A549 (cell line): ENCODE measurements at regions not wholly inside any gene's neighbourhood (a gene's known extent, or its start where the extent isn't known, plus 50 kb on each side); places are given as distances from the start of the nearest gene placed in this dataset.

Experiments
- ATAC-seq, 2 experiments: fragments of 200-7000 bp in 1 of 2; fragments of >200 bp in 1 of 2; cut with Nextera tagmentation in 1 of 2; cut with Tn5 transposase in 1 of 2; 3 replicates each; pipeline versions ENCODE4 v1.8.0 to v1.9.1; 2018 to 2020; ENCODE audit warnings: mild to moderate bottlenecking in 1 of 2, moderate library complexity in 1 of 2
- CTCF ChIA-PET: fragments of 300-600 bp; sonication (Branson Sonifier 250); formaldehyde crosslinking; extraction: SDS; loops from one replicate; lab custom pipeline; 2021; ENCODE audit warnings: antibody characterized with exemption, inconsistent platforms; lab: Yijun Ruan, JAX
- POLR2A ChIA-PET: fragments of 350-600 bp; formaldehyde crosslinking; extraction: SDS; loops from one replicate; lab custom pipeline; 2021; ENCODE audit warnings: antibody characterized with exemption, inconsistent platforms; lab: Yijun Ruan, JAX
- DNase-seq, 2 experiments: peaks; one replicate each; pipeline versions ENCODE4 v3.0.0 to v3.0.0-alpha.2; 2011 to 2016; ENCODE audit warnings: low read depth in 1 of 2, low spot score in 1 of 2
- FAIRE-seq: peaks from 2 replicates; lab custom pipeline; 2011; peaks lifted over from hg19 to GRCh38; lab: Jason Lieb, UNC
- H3K27ac ChIP-seq, 2 experiments: fragments of >200 bp; sonication (Bioruptor Twin); formaldehyde crosslinking; 3 replicates each; pipeline ENCODE4 v1.5.1; 2016 to 2017
- H3K4me1 ChIP-seq: fragments of >200 bp; sonication (Bioruptor Twin); formaldehyde crosslinking; 3 replicates; pipeline ENCODE4 v1.6.1; 2016
- H3K4me2 ChIP-seq: fragments of >200 bp; sonication (Bioruptor Twin); formaldehyde crosslinking; 3 replicates; pipeline ENCODE4 v1.6.1; 2016
- H3K4me3 ChIP-seq: fragments of >200 bp; sonication (Bioruptor Twin); formaldehyde crosslinking; 3 replicates; pipeline ENCODE4 v1.5.1; 2016
- H3K9me3 ChIP-seq: fragments of >200 bp; sonication (Bioruptor Twin); formaldehyde crosslinking; 3 replicates; pipeline ENCODE4 v1.6.1; 2016
- CBX8 ChIP-seq: fragments of 200-600 bp; sonication (generic); IDR thresholded peaks from 2 replicates; pipeline ENCODE4 v1.6.1; 2016
- CHD4 ChIP-seq: fragments of 200-600 bp; sonication (generic); IDR thresholded peaks from 2 replicates; pipeline ENCODE4 v1.6.1; 2016; ENCODE audit warnings: antibody characterized with exemption, mild to moderate bottlenecking, borderline replicate concordance
- EP300 ChIP-seq, 2 experiments: fragments of >200 bp; sonication (Bioruptor Twin); formaldehyde crosslinking; IDR thresholded peaks; 2 replicates in 1 of 2; 3 replicates in 1 of 2; pipeline ENCODE4 v1.6.1; 2016 to 2017
- GATA3 ChIP-seq: IDR thresholded peaks from 2 replicates; pipeline ENCODE4 v1.6.1; 2012; ENCODE audit warnings: borderline replicate concordance
- HES2 ChIP-seq: fragments of >200 bp; sonication (Bioruptor Twin); formaldehyde crosslinking; IDR thresholded peaks from 2 replicates; pipeline ENCODE4 v1.6.1; 2016
- HOXA7 ChIP-seq: fragments of 250-450 bp; sonication (Bioruptor Pico); IDR thresholded peaks from 2 replicates; pipeline ENCODE4 v1.5.0; 2020; ENCODE audit warnings: mild to moderate bottlenecking, moderate library complexity
- MAFK ChIP-seq: fragments of 450-650 bp; IDR thresholded peaks from 2 replicates; pipeline ENCODE4 v1.6.1; 2014; ENCODE audit not compliant: partially characterized antibody
- NFE2L2 ChIP-seq: fragments of 150-350 bp; conservative IDR thresholded peaks from 2 replicates; pipeline ENCODE4 v1.6.1; 2014; ENCODE audit warnings: low read length
- NPAS2 ChIP-seq: fragments of 250-450 bp; sonication (Bioruptor Pico); IDR thresholded peaks from 2 replicates; pipeline ENCODE4 v1.8.0; 2022; ENCODE audit warnings: mild to moderate bottlenecking, moderate library complexity, borderline replicate concordance
- POLR2A ChIP-seq: IDR thresholded peaks from 2 replicates; pipeline ENCODE4 v1.6.1; 2012; ENCODE audit warnings: mild to moderate bottlenecking, low read length
- RAD21 ChIP-seq, 2 experiments: fragments of >200 bp in 1 of 2; sonication (Bioruptor Twin) in 1 of 2; formaldehyde crosslinking in 1 of 2; IDR thresholded peaks in 1 of 2; conservative IDR thresholded peaks in 1 of 2; 2 replicates in 1 of 2; 3 replicates in 1 of 2; pipeline ENCODE4 v1.6.1; 2012 to 2018; ENCODE audit warnings: inconsistent platforms in 1 of 2
- RARB ChIP-seq: fragments of 250-450 bp; sonication (Bioruptor Pico); IDR thresholded peaks from 2 replicates; pipeline ENCODE4 v1.8.0; 2021; ENCODE audit warnings: mild to moderate bottlenecking, moderate library complexity
- SMC3 ChIP-seq: fragments of >200 bp; sonication (Bioruptor Twin); formaldehyde crosslinking; IDR thresholded peaks from 3 replicates; pipeline ENCODE4 v1.6.1; 2018; ENCODE audit warnings: inconsistent platforms
- ZSCAN20 ChIP-seq: fragments of 250-450 bp; sonication (Bioruptor Pico); IDR thresholded peaks from 2 replicates; pipeline ENCODE4 v1.8.0; 2022; ENCODE audit warnings: mild to moderate bottlenecking, moderate library complexity
- WGBS: methylation state at CpG from one replicate; pipeline ENCODE4 v1.1.6; 2017; ENCODE audit errors: missing lambda C conversion rate; 5-methylcytosine and 5-hydroxymethylcytosine counted together
- TF ChIP-seq, protein P1 (sequence below): fragments of >200 bp; sonication (Bioruptor Twin); formaldehyde crosslinking; IDR thresholded peaks from 3 replicates; pipeline ENCODE4 v1.5.1; 2016
- TF ChIP-seq, protein P2 (sequence below): fragments of >200 bp; sonication (Bioruptor Twin); formaldehyde crosslinking; IDR thresholded peaks from 3 replicates; pipeline ENCODE4 v1.6.1; 2016
- TF ChIP-seq, protein P3 (sequence below): IDR thresholded peaks from 2 replicates; pipeline ENCODE4 v1.6.1; 2012
- TF ChIP-seq, protein P4 (sequence below): fragments of 250-450 bp; sonication (Bioruptor Pico); IDR thresholded peaks from 2 replicates; pipeline ENCODE4 v1.5.0; 2021; ENCODE audit warnings: mild to moderate bottlenecking, moderate library complexity, borderline replicate concordance

GRCh38 chr21:18499761-18500376, 96.3 kb upstream of the TMPRSS15 start:
- 23% methylated on average over 4 of the region's 4 CpGs for WGBS
- H3K27ac ChIP-seq: no peak overlapping the region
- no peak for FAIRE-seq
- H3K4me2 ChIP-seq: no peak overlapping the region
- peak in 1 of 2 experiments; percentile 32 for DNase-seq
- H3K4me1 ChIP-seq: no peaks in the 10 kb centered on the region
- ChIA-PET POLR2A (no interaction called here), CTCF (no interaction called here)
- H3K9me3 ChIP-seq: no peaks in the 10 kb centered on the region
- TF ChIP-seq ZSCAN20 (no peak), RAD21 (conservative IDR thresholded peaks at IDR 0.05 in 1 of 2, IDR thresholded peaks at IDR 0.05 in 1 of 2) (peak in 1 of 2 experiments; percentile 48; a peak in 3 of 5 replicates), GATA3 (no peak), SMC3 (0 out of 3 replicates have a peak, but pooled peaks have one; percentile 17)
- TF ChIP-seq, protein P1, sequence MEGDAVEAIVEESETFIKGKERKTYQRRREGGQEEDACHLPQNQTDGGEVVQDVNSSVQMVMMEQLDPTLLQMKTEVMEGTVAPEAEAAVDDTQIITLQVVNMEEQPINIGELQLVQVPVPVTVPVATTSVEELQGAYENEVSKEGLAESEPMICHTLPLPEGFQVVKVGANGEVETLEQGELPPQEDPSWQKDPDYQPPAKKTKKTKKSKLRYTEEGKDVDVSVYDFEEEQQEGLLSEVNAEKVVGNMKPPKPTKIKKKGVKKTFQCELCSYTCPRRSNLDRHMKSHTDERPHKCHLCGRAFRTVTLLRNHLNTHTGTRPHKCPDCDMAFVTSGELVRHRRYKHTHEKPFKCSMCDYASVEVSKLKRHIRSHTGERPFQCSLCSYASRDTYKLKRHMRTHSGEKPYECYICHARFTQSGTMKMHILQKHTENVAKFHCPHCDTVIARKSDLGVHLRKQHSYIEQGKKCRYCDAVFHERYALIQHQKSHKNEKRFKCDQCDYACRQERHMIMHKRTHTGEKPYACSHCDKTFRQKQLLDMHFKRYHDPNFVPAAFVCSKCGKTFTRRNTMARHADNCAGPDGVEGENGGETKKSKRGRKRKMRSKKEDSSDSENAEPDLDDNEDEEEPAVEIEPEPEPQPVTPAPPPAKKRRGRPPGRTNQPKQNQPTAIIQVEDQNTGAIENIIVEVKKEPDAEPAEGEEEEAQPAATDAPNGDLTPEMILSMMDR: peak; percentile 31; the same call in 2 of the 3 replicates
- TF ChIP-seq, protein P2, sequence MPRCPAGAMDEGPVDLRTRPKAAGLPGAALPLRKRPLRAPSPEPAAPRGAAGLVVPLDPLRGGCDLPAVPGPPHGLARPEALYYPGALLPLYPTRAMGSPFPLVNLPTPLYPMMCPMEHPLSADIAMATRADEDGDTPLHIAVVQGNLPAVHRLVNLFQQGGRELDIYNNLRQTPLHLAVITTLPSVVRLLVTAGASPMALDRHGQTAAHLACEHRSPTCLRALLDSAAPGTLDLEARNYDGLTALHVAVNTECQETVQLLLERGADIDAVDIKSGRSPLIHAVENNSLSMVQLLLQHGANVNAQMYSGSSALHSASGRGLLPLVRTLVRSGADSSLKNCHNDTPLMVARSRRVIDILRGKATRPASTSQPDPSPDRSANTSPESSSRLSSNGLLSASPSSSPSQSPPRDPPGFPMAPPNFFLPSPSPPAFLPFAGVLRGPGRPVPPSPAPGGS: no peak
- no peak for ATAC-seq
- no peak overlapping the region for H3K4me3 ChIP-seq

DNA sequence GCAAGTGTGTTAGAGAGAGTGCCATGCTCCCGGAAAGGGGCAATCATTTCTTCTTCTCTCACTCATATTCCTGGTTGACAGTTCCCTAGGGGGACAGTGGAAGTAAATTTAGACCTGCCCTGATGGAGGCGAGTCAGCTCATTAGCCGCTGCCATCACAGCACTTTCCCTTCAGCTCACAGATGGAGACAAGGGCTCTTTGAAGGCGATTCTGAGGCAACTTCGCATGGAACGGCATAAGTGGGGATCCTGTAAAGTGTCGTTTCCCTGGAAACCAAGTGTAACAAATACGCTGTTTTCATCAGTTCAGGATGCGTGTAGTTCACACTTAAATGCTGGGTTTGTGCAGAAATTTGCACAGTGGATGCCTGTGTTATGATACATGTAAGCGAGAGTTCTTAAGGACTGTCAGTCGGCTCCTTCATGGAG, 114.5 kb upstream of the TMPRSS15 start:
- POLR2A ChIA-PET: no interaction called here
- no peaks in the 10 kb centered on the region for H3K4me1 ChIP-seq
- FAIRE-seq (no peak), DNase-seq (no peak)
- WGBS: 22% methylated on average over 9 of the region's 11 CpGs
- H3K9me3 ChIP-seq: no peaks in the 10 kb centered on the region
- TF ChIP-seq, protein P3, sequence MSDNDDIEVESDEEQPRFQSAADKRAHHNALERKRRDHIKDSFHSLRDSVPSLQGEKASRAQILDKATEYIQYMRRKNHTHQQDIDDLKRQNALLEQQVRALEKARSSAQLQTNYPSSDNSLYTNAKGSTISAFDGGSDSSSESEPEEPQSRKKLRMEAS: no peak
- TF ChIP-seq POLR2A (no peak), HES2 (no peak)
- TF ChIP-seq, all 56 proteins: peak for 0
- Histone ChIP-seq H3K4me3 (no peak overlapping the region), H3K27ac (no peak overlapping the region), H3K4me2 (no peak overlapping the region)
- CTCF ChIA-PET: no interaction called here
- ATAC-seq: no peak

DNA sequence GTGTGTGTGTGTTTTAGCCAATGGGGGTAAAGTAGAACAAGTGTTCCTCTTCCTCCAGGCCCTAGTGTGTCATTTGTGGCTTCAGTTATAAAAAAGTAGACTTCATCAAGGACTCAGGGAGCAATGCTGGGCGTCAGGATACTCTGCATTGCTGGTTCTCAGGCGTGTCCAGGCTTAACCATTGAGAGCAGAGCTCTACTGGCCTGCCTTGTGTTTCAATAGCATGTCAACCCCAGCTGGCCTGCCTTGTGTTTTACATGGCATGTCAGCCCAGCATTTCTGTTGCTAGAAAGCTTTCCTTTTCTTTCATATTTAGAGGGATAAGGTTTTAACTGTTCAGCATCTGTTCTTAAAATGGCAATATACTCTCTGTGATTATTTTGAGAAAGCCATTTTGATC, 117.6 kb upstream of the TMPRSS15 start:
- no peaks in the 10 kb centered on the region for H3K4me1 ChIP-seq
- H3K9me3 ChIP-seq: no peaks in the 10 kb centered on the region
- no peak for TF ChIP-seq CHD4
- no peak for TF ChIP-seq NPAS2
- TF ChIP-seq HOXA7: no peak
- TF ChIP-seq, protein P4, sequence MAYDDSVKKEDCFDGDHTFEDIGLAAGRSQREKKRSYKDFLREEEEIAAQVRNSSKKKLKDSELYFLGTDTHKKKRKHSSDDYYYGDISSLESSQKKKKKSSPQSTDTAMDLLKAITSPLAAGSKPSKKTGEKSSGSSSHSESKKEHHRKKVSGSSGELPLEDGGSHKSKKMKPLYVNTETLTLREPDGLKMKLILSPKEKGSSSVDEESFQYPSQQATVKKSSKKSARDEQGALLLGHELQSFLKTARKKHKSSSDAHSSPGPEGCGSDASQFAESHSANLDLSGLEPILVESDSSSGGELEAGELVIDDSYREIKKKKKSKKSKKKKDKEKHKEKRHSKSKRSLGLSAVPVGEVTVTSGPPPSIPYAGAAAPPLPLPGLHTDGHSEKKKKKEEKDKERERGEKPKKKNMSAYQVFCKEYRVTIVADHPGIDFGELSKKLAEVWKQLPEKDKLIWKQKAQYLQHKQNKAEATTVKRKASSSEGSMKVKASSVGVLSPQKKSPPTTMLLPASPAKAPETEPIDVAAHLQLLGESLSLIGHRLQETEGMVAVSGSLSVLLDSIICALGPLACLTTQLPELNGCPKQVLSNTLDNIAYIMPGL (CRISPR knock-in tag): no peak
- TF ChIP-seq NFE2L2: no peak
- no peak for TF ChIP-seq EP300 (IDR thresholded peaks at IDR 0.05)
- TF ChIP-seq CBX8: no peak
- TF ChIP-seq, protein P1: no peak
- no peak for TF ChIP-seq RARB (CRISPR knock-in tag)
- no peak for TF ChIP-seq MAFK
- TF ChIP-seq, all 56 proteins: peak for 0
- ATAC-seq (no peak), DNase-seq (no peak), FAIRE-seq (no peak)
- ChIA-PET CTCF (interaction anchor here (0.6 kb wide), 1 partner anchor 16 kb away, joined by 3 read pairs; no protein-coding TSS in a partner anchor), POLR2A (no interaction called here)
- WGBS: 0% methylated on average over 2 of the region's 2 CpGs
- H3K4me3 ChIP-seq: no peak overlapping the region
- H3K27ac ChIP-seq: no peak overlapping the region
- no peak overlapping the region for H3K4me2 ChIP-seq
